IPS-NIHi11 (cell line): ENCODE measurements at regions not wholly inside any gene's neighbourhood (a gene's known extent, or its start where the extent isn't known, plus 50 kb on each side); places are given as distances from the start of the nearest gene placed in this dataset.

Source experiments
- DNase-seq: peaks from one replicate; pipeline ENCODE4 v3.0.0; 2012; ENCODE audit warnings: mixed read lengths, low spot score

DNA sequence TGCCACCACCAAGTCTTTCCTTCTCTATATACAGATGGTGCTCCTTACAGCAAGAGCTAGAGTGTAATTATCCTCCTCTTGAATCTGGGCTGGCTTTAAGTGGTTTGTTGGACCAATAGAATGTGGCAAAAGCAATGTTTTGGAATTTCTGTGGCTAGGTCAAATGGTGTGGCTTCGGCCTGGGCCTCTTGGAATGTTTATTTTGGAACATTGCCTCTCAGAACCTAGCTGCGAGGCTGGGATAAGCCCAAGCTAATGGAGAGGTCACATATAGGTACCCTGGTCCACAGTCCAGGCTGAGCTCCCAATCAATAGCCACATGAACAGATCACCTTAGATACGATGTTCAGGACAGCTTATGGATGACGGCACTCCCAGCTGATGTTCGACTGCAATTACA, 556.7 kb downstream of the TYW1 start:
- DNase-seq = no peak

DNA sequence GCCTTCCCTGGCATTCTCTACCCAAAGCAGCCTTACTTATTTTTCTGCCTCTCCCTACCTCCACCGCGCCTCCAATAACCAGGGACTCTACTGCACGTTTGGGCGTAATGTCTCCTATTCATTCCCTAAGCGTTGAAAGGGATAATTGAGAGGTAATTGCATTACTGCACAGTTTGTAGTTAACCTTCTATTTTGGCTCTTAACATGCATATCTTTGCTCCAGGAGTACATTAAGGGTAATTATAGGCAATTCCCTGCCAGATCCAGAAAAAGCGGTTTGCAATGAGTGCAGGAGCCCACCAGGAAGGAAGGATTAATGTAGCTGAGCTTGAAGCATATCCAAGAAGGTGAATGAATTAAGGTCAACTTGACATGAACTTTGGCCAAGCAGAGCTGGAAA, 558.4 kb downstream of the TYW1 start:
- no peak for DNase-seq

DNA sequence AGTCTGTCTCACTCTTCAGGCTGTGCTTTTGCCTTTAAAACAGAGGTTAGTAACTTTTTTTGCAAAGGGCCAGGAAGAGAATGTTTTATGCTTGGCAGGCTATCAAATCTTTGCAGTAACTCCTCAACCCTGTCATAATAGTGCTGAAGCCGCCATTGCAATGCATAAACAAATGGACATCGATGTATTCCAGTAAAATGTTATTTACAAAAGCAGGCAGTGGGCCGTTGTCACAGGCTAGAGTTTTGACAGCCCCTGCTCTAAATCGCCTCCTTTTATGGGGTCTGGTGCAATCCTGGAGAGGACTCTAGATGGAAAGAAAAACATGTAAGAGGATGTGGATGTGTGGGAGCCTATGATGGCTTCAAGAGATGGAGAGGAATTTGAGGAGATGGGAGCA, 568.3 kb downstream of the TYW1 start:
- no peak for DNase-seq

DNA sequence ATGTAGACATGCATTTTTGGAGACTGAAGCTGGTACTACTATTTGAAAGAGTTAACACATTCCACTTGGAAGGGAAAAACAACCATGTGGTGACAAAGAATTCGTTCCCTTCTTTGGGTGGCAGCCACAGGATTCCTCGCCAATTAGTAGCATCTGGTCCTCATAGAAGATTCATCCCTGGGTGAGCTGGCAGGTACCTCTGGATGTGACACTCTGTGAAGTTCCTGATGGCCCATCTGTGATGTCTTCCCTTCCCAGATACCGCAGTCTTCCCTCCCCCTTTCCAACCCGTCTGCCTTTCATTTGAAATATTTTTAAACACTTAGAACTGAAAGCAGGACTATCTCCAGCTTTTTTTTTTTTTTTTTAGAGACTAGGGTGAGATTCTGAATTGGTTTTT, 569.5 kb downstream of the TYW1 start:
- no peak for DNase-seq

DNA sequence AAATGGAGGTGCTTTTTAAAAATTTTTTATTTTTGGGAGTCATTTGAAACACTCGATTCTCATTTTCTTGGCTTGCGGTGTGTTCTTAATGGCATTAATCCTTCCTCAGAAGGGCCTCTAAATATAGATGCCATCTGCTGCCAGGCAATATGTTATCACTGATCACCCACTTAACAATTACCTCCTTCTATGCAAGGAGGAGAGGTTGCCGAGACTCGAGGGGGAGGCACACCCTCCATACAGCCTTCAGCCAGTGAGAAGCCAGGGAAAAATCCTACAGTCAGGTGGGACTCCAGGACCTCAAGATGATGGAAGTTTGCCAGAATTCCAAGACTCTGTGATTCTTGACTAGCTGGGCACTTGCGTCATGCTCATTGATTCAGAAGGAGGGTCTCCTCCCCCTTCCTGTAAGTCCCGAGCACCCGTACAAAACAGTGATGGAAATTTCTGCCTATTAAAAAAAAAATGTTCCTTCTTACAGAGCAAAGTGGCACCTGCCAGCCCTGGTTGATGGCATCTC, 574.5 kb downstream of the TYW1 start:
- DNase-seq = no peak

DNA sequence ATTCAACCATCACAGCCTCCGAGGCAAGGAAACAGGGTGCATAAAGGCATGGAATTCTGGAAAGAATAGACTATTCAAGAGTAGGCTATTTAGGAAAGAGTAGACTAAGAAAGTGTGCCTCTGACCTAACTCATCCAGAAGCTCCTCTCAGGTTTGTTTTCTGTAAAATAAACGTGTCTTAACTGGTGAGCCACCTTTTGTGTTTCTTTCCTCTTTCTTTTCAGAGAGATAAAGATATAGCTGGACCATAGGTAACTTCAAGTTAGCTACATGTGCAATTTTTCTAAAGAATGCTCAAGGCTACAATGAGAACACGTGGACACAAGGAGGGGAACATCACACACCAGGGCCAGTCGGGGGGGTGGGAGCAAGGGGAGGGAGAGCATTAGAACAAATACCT, 577.0 kb downstream of the TYW1 start:
- no peak for DNase-seq

DNA sequence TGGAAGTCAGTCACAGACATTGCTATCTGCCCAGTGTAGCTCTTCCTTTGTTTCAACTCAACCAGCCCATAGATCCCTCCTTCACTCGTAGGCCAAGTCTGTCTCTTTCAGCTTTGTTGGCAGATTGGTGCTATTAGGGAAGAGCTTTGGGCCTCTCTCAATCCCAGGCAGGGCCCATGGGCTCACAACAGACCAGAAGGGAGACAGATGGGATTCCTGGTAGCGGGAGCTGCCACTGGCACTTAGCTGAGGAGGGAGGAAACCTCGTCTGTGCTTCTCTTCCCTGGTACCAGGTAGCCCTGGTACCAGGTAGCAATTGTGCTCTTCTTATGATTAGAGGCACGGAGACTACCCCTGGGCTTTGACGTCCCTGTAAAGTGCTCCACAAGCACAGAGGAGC, 592.0 kb downstream of the TYW1 start:
- no peak for DNase-seq

DNA sequence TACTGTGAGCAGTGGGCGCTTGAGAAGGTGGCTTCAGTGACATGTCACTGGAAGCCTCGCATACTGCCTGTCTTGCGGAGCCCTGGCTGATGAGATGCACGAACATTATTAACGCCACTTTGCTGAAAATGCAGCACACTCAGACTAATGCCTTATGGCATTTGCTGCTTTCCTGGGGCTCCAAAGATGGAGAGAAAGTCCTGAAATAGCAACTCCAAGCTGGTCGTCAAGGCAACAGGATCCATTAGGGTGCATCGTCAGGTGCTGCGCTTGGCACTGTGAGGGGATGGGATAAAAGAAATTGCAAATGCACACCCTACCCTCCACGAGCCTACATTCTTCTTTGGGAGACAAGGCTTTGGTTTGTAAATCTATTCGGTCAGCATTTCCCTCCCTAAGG, 592.5 kb downstream of the TYW1 start:
- DNase-seq = no peak

DNA sequence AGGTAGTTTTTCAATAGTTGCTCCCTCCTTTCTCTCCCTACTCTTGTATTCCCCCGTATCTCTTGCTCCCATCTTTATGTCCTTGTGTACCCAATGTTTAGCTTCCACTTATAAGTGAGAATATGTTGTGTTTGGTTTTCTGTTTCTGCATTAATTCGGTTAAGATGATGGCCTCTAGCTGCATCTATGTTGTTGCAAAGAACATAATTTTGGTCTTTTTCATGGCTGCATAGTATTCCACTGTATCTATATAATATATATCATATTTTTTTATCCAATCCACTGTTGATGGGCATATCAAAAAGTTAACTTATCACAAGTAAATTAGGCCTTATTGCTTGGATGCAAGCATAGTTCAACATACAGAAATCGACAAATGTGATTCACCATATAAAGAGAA, 594.0 kb downstream of the TYW1 start:
- DNase-seq = no peak

DNA sequence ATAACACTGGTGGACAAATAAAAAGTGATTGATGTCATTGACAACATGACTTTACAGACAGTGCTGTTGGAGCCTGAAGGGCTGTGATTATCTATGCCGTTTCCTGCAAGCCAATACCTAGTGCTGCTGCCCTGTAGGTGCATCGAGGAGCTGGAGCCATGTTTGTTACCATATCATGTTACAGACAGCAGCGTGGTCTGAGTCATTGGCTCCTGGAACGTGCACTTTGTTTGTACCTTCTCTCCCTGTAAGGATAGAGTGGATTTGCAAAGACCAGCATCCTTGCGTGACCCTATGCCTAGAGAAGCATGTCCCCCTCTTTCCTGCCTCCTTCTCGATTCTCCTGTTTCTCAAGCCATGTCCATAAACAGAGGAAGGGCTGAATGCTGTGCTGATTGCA, 597.2 kb downstream of the TYW1 start:
- DNase-seq = no peak

DNA sequence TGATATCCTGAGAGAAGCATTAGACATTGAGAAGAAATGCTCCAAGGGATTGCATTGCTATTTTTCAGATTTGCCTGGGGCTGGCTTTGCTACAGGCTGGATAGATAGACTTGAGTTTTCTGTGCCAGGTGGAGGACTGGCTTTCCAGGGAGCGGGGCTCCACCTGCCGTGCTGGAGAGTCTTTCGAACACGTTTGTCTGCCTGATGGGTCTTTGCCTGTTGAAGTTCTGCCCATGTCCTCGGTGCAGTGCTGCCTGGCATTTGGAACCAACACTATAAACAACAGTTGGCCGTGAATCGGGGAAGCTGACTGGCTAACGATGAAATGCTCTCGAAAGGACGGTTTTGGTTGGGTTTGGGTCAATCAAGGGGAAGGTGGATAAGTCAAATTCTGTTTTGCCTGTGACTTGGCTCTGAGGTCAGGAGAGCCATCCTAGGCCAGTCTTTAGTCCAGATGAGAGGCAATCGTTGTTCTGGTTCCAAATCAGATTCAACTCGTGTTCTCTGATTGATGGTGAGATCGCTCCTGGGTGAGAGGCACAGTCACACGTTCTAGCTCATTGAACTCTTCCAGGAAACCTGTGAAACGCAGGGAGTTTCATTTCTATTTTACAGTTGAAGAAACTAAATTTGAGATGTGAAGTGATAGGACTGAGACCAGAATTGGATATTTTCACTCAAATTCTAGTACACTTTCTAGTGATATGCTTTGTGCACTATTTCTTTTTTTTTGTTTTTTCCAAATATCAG, 599.0 kb downstream of the TYW1 start:
- DNase-seq = no peak

DNA sequence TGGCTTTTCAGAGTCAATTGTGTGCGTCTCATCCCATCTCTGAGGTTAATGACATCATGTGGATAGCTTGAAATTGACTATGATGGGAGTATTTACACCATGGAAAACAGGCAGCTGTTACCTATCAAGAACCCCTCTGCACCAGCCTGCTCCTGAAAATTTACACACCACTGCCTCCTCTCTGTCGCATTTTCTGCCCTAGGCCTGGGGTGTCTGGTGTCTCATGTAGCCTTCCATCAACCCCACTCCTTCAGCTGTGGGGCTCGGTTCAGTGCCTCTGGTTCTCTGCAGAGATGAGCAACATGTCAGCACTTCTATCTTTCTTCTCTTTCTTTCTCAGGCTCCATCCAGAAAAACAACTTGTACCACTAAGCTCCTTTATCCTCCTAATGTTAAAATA, 600.5 kb downstream of the TYW1 start:
- no peak for DNase-seq

DNA sequence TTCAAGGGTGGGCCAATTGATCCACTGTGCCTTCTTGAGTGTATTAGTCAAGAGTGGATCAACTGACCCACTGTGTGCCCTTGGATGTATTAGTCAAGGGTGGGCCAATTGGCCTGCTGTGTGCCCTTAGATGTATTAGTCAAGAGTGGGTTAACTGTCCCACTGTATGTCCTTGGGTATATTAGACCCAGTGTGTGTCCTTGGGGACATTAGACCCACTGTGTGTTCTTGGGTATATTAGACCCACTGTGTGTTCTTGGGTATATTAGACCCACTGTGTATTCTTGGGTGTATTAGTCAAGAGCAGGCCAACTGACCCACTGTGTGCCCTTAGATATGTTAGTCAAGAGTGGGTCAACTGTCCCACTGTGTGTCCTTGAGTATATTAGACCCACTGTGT, 601.8 kb downstream of the TYW1 start:
- no peak for DNase-seq

DNA sequence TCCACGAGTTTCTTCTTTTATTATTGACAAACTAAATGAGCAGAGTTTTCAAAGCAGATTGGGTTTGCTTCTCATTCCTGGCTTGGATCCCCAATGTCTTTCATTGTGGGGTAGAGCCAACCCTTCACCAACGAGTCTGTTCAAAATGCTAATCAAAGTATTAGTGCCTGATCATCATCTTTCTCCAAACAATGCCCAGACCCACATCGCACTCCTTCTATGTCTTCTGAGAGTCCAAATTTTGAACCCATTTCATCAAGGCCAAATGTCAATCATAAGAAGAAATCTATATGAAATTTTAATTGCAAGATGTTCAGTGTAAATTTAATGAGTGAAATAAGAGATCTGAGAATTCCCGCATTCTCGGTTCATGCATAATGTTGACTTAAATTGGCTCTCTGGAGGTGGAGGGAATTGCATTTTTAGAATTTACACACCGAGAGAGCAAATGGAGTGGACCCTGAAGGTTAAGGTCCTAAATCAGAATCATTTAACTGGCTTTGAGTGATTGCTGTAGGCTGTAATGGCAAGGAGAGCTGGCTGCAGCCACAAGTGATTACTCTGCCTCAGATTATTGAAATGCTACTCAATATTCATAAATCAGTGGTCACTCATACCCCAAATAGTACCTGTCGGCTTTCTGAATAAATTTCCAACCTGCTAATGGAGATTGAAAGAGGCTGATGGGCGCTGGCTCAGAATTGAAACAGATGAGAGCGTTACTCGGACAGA, 602.9 kb downstream of the TYW1 start:
- no peak for DNase-seq

DNA sequence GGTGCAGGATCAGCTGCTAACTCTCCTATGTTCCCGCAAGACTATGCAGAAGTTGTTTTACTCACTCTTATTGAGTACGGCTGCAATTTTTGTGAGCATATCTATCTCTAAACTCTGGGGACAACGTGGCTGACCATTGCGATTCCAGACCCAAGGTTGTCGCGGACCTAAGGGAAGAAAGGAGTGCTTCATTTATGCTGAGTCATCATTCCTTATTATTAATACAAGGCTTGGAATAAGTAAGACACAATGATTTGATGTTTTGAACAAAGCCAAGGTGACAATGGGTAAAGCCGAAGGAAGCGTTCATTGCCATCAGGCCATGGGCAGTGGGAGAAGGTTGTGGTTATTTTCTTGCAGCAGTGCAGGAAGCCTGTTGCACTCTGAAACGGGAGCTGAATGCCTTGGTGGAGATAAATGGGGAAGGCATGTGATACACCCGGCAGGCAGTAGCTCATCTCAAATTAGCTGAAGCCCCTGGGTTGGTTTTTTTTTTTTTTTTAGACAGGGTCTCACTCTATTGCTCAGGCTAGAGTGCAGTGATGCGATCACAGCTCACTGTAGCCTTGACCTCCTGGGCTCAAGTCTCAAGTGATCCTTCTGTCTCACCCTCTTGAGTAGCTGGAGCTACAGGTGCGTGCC, 605.7 kb downstream of the TYW1 start:
- DNase-seq = no peak

DNA sequence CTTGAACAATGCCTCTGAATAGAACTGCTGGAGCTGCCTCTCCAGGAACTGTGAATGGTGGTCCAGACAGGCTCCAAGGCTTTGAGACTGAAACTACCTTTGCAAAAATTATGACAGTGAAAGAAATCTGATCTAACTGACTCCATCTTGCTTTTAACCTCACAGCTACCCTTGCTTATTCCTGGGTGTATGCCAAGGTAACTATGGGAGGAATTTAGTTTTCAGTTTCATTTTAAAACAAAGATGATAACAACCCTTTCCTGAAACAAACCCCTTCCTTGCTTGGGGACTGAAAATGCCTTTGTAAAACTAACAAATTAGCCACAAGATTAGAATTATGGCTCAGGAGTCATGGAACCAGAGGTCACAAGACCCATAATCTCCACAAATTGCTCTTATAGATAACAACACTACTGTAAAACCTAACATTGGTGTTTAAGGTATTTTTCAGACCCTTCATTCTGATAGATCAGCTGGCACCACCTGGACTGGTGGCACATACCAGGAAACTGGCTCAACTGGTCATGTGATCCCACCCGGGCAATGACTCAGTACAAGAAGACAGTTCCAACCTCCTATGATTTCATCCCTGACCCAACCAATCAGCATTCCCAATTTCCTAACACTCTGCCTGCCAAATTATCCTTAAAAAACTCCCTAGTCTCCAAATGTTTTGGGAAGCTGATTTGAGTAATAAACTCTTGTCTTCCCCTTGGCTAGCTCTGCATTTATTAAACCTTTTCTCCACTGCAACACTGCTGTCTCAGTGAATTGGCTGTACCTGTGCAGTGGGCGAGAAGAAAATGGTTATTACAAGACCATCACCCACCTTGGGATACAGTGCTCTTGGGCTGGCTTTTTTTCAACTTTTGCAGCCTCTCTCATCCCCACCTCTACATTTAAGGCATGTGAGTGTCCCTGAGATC, 608.1 kb downstream of the TYW1 start:
- DNase-seq = no peak

DNA sequence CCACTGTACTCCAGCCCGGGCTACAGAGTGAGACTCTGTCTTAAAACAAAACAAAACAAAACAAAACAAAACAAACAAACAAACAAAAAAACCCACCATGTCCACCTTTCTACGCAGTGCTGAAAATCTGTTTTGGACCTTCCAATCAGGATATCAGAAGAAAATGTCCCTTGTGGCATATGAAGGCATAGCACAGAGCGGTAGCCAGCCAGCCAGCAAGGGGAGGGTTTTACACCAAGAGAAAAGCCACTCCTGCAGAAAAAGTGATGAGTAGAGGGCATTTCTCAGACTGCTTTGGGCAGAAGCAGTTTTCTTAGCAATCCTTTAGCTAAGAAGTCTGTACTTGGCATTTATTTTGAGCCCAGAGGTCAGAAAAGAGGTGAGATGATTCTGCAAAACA, 612.2 kb downstream of the TYW1 start:
- no peak for DNase-seq

DNA sequence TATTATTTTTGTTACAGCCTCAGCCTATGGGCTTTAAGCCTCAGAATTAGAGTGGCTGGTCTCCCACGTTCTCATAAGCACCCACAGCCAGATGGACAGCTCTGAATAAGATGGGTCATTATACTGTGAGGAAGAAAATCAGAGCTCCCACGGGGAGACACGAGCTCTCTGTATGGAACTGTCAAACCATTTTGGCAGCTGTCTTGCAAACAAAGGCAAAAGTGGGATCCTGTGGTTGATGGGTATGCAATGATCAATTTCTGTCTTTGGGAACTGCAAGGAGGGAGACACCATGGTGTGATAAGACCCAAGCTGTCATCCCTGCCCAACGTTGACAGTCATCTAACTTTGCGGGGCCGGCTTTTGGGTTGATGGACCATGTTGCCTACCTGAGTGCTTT, 614.3 kb downstream of the TYW1 start:
- no peak for DNase-seq

DNA sequence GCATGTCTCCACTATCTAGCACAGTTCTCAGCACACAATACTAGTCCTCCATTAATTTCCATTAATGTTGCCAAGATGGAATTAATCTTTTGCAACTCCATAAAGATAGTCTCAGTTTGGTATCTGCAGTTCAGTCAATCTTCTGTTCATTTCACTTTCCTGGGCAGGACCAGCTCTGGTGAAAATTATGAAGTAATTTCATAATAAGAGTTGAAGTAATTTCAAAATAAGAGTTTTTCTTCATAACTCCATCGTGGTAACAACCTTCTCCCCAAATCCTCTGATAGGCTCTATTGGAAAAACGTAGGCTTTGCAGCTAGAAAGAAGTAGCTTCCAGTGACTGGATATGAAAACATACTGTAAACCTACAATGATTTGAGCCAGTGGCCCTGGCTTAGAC, 618.2 kb downstream of the TYW1 start:
- DNase-seq = no peak

DNA sequence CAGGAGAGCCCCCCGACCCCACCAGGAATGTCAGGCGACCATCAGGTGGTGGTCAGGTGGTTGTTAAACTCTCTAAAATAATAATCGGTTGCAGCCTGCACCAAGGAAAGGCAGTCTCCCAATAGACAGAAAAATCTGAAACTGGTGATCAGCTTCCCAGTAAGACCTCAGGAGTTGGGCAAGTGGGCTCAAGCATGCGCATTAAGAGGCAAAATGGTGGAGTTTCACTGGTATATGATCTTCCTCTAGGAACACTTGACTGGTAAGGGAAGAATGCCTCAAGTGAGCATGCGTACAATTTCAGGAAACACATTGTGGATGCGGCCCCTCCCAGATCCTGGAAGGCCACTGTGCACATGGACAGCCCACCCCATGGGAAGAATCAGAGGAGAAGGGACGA, 619.9 kb downstream of the TYW1 start:
- no peak for DNase-seq

DNA sequence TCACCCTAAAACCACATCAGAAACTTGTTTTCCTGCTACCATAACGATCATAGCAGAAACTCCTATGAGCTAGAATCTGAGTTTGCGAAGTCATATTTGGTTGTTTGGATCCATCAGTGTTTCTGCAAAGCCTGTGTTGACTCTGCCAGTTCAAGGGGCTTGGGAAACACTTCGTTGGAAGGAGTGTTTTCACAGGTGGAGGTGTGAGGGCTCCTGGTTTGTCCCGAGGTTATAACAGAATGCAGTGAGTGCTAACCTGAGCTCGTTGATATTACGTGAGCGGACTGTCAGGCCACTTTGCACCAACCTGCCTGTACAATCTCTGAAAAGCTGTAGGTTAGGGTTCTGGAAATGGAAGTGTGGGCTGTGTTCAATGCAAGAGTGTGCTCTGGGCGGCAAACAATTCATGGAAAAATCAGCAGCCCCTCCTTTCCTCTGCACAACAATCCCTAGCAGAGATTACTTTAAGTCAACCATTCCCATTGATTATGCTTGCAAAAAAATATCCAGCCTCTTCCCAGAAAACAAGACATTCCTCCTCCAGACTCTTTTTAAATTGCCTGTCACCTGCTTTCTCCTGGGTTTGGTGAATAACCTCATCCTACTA, 622.0 kb downstream of the TYW1 start:
- DNase-seq = no peak

DNA sequence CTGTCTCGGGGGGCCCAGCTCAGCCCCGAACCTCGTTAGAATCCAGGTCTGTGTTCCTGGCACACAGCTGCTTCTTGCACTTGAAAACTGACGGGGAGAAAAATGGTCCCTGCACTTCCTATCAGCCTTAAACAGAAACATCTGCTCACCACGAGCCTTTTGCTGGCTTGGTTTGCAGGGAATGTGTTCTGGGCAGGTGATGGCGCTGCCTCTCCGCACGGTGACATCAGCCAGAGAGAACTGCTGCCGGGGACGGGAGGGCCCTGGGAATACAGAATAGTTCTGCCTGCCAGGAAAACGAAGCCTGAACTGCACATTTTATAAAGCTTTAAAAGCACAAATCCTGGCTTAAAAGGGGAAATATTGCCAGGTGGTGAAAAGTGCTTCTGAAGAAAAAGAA, 622.5 kb downstream of the TYW1 start:
- peak; percentile 57 for DNase-seq
